ENCODE measurements at regions not wholly inside any gene's neighbourhood (a gene's known extent, or its start where the extent isn't known, plus 50 kb on each side); places are given as distances from the start of the nearest gene placed in this dataset.
"Not testable (repeated sequence)": the region's sequence is repeated elsewhere in the genome, so short reads cannot be mapped to it uniquely, and the experiment has no call there.

- H3K4me3 ChIP-seq = peak overlapping the region; percentile 21 to 49 (median 31)
- H3K27me3 ChIP-seq = no peaks in the 10 kb centered on the region
These were observed 82.6 kb upstream of the HMGA2 start for GRCh38 chr12:65741656-65742017.

GRCh38 chr12:65742018-65743010, 82.0 kb upstream of the HMGA2 start:
- TF ChIP-seq CTCF (IDR thresholded peaks at IDR 0.05) = no peak
- no peak for TF ChIP-seq POLR2A (IDR thresholded peaks at IDR 0.05)
- no peak for DNase-seq
- 16% methylated on average over 39 of the region's 87 CpGs for WGBS (ENCODE audit: insufficient coverage, low coverage, low lambda C conversion rate, missing lambda C conversion rate)
- no peaks in the 10 kb centered on the region for H3K36me3 ChIP-seq
- no peak overlapping the region for H3K27ac ChIP-seq
- peak; percentile 11 to 34 (median 28) for ATAC-seq
- H3K27me3 ChIP-seq = no peaks in the 10 kb centered on the region
- H3K9me3 ChIP-seq = no peaks in the 10 kb centered on the region
- intact Hi-C loops (cut with DNase I) = no loop called here
- H3K4me1 ChIP-seq = no peaks in the 10 kb centered on the region
- H3K4me3 ChIP-seq = peak overlapping the region; percentile 21 to 49 (median 31)

More at GRCh38 chr12:65741656-65742017, 82.6 kb upstream of the HMGA2 start:
- no peak for TF ChIP-seq CTCF (IDR thresholded peaks at IDR 0.05)
- TF ChIP-seq POLR2A (IDR thresholded peaks at IDR 0.05) = no peak
- no peaks in the 10 kb centered on the region for H3K4me1 ChIP-seq
- ATAC-seq = peak in 3 of 4 donors; percentile 30 to 50 (median 33)
- no peaks in the 10 kb centered on the region for H3K9me3 ChIP-seq
- DNase-seq = peak in 1 of 3 donors; percentile 18
- 0% methylated on average over 8 of the region's 35 CpGs for WGBS (ENCODE audit: insufficient coverage, low coverage, low lambda C conversion rate, missing lambda C conversion rate)
- H3K36me3 ChIP-seq = no peaks in the 10 kb centered on the region
- no peak overlapping the region for H3K27ac ChIP-seq
- intact Hi-C loops (cut with DNase I) = no loop called here

DNA sequence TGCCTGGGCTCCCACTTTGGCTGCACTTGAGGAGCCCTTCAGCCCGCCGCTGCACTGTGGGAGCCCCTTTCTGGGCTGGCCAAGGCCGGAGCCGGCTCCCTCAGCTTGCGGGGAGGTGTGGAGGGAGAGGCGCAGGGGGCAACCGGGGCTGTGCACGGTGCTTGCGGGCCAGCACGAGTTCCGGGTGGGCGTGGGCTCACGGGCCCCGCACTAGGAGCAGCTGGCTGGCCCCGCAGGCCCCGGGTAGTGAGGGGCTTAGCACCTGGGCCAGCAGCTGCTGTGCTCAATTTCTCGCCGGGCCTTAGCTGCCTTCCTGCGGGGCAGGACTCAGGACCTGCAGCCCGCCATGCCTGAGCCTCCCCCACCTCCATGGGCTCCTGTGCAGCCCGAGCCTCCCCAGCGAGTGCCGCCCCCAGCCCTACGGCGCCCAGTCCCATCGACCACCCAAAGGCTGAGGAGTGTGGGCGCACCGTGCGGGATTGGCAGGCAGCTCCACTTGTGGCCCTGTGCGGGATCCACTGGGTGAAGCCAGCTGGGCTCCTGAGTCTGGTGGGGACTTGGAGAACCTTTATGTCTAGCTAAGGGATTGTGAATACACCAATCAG, 79.9 kb upstream of the HMGA2 start:
- H3K27me3 ChIP-seq; H3K4me3 ChIP-seq; H3K4me1 ChIP-seq; DNase-seq; ATAC-seq; H3K36me3 ChIP-seq; intact Hi-C loops (cut with DNase I); H3K27ac ChIP-seq; H3K9me3 ChIP-seq: not testable (repeated sequence)
- WGBS (ENCODE audit: insufficient coverage, low coverage, low lambda C conversion rate, missing lambda C conversion rate) = no CpG with 5 or more reads among the region's 30 CpGs

DNA sequence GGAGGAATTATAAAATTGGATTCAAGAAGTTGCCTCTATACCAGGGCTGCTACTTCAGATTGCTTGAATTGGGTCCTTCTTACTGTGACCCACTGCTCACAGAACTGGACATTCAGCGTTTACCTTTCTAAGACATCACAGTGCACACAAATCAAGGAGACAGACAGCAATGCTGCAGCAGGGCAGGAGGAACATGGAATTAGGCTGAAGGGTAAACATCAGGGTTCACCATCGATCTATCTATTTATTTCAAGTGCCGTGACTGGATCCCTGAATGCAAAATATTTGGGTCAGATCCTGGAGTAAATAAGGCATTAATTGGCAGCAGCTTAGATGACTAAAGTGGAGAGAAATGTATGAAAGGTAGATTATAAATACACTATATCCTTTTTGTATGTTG, 76.9 kb upstream of the HMGA2 start:
- WGBS (ENCODE audit: insufficient coverage, low coverage, low lambda C conversion rate, missing lambda C conversion rate) = 18% methylated on average over 3 of the region's 3 CpGs
- no peaks in the 10 kb centered on the region for H3K36me3 ChIP-seq
- H3K27ac ChIP-seq = no peak overlapping the region
- TF ChIP-seq CTCF (IDR thresholded peaks at IDR 0.05) = no peak
- no peak for TF ChIP-seq POLR2A (IDR thresholded peaks at IDR 0.05)
- ATAC-seq (peak; percentile 36 to 73 (median 54)), DNase-seq (no peak)
- H3K4me1 ChIP-seq = no peaks in the 10 kb centered on the region
- intact Hi-C loops (cut with DNase I) = no loop called here
- H3K4me3 ChIP-seq = no peak overlapping the region
- H3K27me3 ChIP-seq = no peaks in the 10 kb centered on the region
- H3K9me3 ChIP-seq = no peaks in the 10 kb centered on the region

DNA sequence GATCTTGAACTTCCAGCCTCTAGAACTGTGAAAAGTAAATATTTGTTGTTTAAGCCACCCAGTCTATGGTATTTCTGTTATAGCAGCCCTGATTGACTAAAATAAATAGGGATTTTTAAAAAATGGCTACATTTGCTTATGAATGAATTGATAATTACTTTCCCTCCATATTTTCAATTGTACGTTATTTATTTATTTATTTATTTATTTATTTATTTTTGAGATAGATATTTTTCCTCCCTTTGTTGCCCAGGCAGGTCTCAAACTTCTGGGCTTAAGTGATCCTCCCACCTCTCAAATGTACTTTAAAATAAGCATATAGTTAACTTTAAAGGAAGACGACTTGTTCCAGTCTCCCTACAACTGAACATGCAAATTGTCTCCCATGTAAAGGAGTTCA, 76.0 kb upstream of the HMGA2 start:
- H3K4me3 ChIP-seq = no peak overlapping the region
- H3K9me3 ChIP-seq = no peaks in the 10 kb centered on the region
- H3K27ac ChIP-seq = no peak overlapping the region
- WGBS (ENCODE audit: insufficient coverage, low coverage, low lambda C conversion rate, missing lambda C conversion rate) = 70% methylated on average over 2 of the region's 2 CpGs
- intact Hi-C loops (cut with DNase I) = no loop called here
- ATAC-seq = no peak
- no peak for TF ChIP-seq POLR2A (IDR thresholded peaks at IDR 0.05)
- TF ChIP-seq CTCF (IDR thresholded peaks at IDR 0.05) = no peak
- H3K36me3 ChIP-seq = no peaks in the 10 kb centered on the region
- DNase-seq = no peak
- no peaks in the 10 kb centered on the region for H3K27me3 ChIP-seq
- no peaks in the 10 kb centered on the region for H3K4me1 ChIP-seq
